Panc1 (cell line): ENCODE measurements at regions not wholly inside any gene's neighbourhood (a gene's known extent, or its start where the extent isn't known, plus 50 kb on each side); places are given as distances from the start of the nearest gene placed in this dataset.

ENCODE experiments used
- ATAC-seq: fragments of 200-7000 bp; cut with Tn5 transposase; 2 replicates; pipeline ENCODE4 v1.9.1; 2020; ENCODE audit warnings: mild to moderate bottlenecking, moderate library complexity
- BruUV-seq: library from RNA; stranded (reverse); fragments of 400-500 nt; replicated peaks from 2 replicates; lab custom pipeline; 2021; lab: Mats Ljungman, UMichigan
- CTCF ChIA-PET: fragments of 300-600 bp; sonication (Branson Sonifier 250); formaldehyde crosslinking; loops from one replicate; lab custom pipeline; 2022; ENCODE audit warnings: antibody characterized with exemption; lab: Charles Lee
- POLR2A ChIA-PET: fragments of 300-600 bp; sonication (Branson Sonifier 250); formaldehyde crosslinking; loops from one replicate; lab custom pipeline; 2022; ENCODE audit warnings: antibody characterized with exemption; lab: Charles Lee
- DNase-seq: peaks from one replicate; pipeline ENCODE4 v3.0.0-alpha.2; 2010; ENCODE audit warnings: low read depth, low spot score
- H3K27ac ChIP-seq: 2 replicates; pipeline ENCODE4 v1.5.1; 2011; ENCODE audit warnings: mild to moderate bottlenecking, low read length, inconsistent platforms
- H3K27me3 ChIP-seq: fragments of 200-500 bp; sonication (Bioruptor generic); 2 replicates; pipeline ENCODE4 v1.6.0; 2014; ENCODE audit warnings: low read length, inconsistent platforms; ENCODE audit not compliant: control insufficient read depth, insufficient read depth
- H3K36me3 ChIP-seq: fragments of 200-500 bp; sonication (Bioruptor generic); 2 replicates; pipeline ENCODE4 v1.5.1; 2014; ENCODE audit warnings: inconsistent platforms, mild to moderate bottlenecking, low read length, moderate library complexity; ENCODE audit not compliant: control insufficient read depth, insufficient read depth
- H3K4me1 ChIP-seq: 2 replicates; pipeline ENCODE4 v1.5.1; 2011; ENCODE audit warnings: inconsistent platforms, mild to moderate bottlenecking, low read length, moderate library complexity; ENCODE audit not compliant: control insufficient read depth, insufficient read depth
- H3K4me3 ChIP-seq, 2 experiments: 2 replicates each; pipeline ENCODE4 v1.5.1; 2011 to 2012; ENCODE audit warnings: low read depth in 2 of 2, low read length in 2 of 2, mild to moderate bottlenecking in 2 of 2, inconsistent platforms in 1 of 2, moderate library complexity in 1 of 2
- H3K9me3 ChIP-seq: fragments of 200-500 bp; sonication (Bioruptor generic); 2 replicates; pipeline ENCODE4 v1.5.1; 2014; ENCODE audit warnings: low read depth, mild to moderate bottlenecking, inconsistent platforms, low read length, moderate library complexity; ENCODE audit not compliant: control insufficient read depth, insufficient read depth
- CTCF ChIP-seq: fragments of 450-650 bp; IDR thresholded peaks from 2 replicates; pipeline ENCODE4 v1.5.1; 2017; ENCODE audit warnings: mild to moderate bottlenecking
- POLR2AphosphoS5 ChIP-seq: IDR thresholded peaks from 2 replicates; pipeline ENCODE4 v1.6.1; 2012; ENCODE audit warnings: mild to moderate bottlenecking, low read depth, low read length, moderate library complexity
- REST ChIP-seq, 2 experiments: IDR thresholded peaks; 2 replicates each; pipeline ENCODE4 v1.6.1; 2011 to 2012; ENCODE audit warnings: low read depth in 2 of 2, control low read depth in 1 of 2, low read length in 1 of 2, mild to moderate bottlenecking in 1 of 2, moderate library complexity in 1 of 2; ENCODE audit not compliant: insufficient read depth in 1 of 2
- SIN3A ChIP-seq: IDR thresholded peaks from 2 replicates; pipeline ENCODE4 v1.6.1; 2012; ENCODE audit warnings: low read depth, mild to moderate bottlenecking, low read length, moderate library complexity, borderline replicate concordance; ENCODE audit not compliant: insufficient read depth
- TCF7L2 ChIP-seq: IDR thresholded peaks from 2 replicates; pipeline ENCODE4 v1.6.1; 2011; ENCODE audit warnings: mild to moderate bottlenecking, low read depth, low read length, inconsistent platforms
- in situ Hi-C: cut with HindIII; loops from 2 replicates; pipeline ENCODE4 v1.10.0; 2016; ENCODE audit warnings: low sequenced_read_pairs, low pct_unique_long_range_greater_than_20kb
- intact Hi-C: fragments of 100-400 bp; cut with micrococcal nuclease; formaldehyde crosslinking; loops from one replicate; pipeline ENCODE4 v1.10.0; 2022; ENCODE audit not compliant: unreplicated experiment

- ChIA-PET POLR2A (interaction anchor here (0.5 to 0.7 kb wide), 2 partner anchors 74 to 362 kb away, joined by 12 to 13 read pairs; no protein-coding TSS in a partner anchor), CTCF (interaction anchor here (0.6 to 1.1 kb wide), 4 partner anchors 16 to 201 kb away, joined by 3 to 7 read pairs (median 5); no protein-coding TSS in a partner anchor)
- Histone ChIP-seq H3K4me1 (peaks cover 26% of the 10 kb centered on the region), H3K9me3 (no peaks in the 10 kb centered on the region), H3K4me3 (peak overlapping the region in 1 of 2 experiments; percentile 61; a peak in 1 of 4 replicates), H3K27ac (peak overlapping the region; percentile 70), H3K27me3 (no peaks in the 10 kb centered on the region), H3K36me3 (no peaks in the 10 kb centered on the region; the same call in 1 of the 2 replicates)
- TSS peak; percentile 80 for BruUV-seq
- intact Hi-C loops, result no loop called here
- in situ Hi-C loops, result no loop called here
- no peak for TF ChIP-seq CTCF
- TF ChIP-seq POLR2AphosphoS5, result no peak
- no peak for TF ChIP-seq SIN3A
- no peak for TF ChIP-seq REST (IDR thresholded peaks at IDR 0.05; ENCODE audit: insufficient read depth in 1 of 2, low read depth in 2 of 2, low read length in 1 of 2)
- TF ChIP-seq TCF7L2, result no peak
- DNase-seq (no peak), ATAC-seq (no peak)
Measured at GRCh38 chr1:9179463-9180110, 50.7 kb upstream of the GPR157 start.

- intact Hi-C loops (no loop called here), in situ Hi-C loops (no loop called here)
- ChIA-PET CTCF (interaction anchor here (0.6 to 1.1 kb wide), 4 partner anchors 15 to 175 kb away, joined by 3 to 4 read pairs (median 3); no protein-coding TSS in a partner anchor), POLR2A (interaction anchor here (0.5 kb wide), 1 partner anchor 362 kb away, joined by 13 read pairs; no protein-coding TSS in a partner anchor)
- peak overlapping the region; percentile 55 to 61; a peak in 3 of 4 replicates for H3K4me3 ChIP-seq
- no peaks in the 10 kb centered on the region; the same call in 1 of the 2 replicates for H3K36me3 ChIP-seq
- H3K27ac ChIP-seq, result peak overlapping the region; percentile 70
- no peaks in the 10 kb centered on the region for H3K9me3 ChIP-seq
- no peak for TF ChIP-seq REST (IDR thresholded peaks at IDR 0.05; ENCODE audit: insufficient read depth in 1 of 2, low read depth in 2 of 2, low read length in 1 of 2)
- 0 out of 2 replicates have a peak, but pooled peaks have one; percentile 43 for TF ChIP-seq POLR2AphosphoS5
- TF ChIP-seq SIN3A, result no peak
- TF ChIP-seq CTCF, result no peak
- TF ChIP-seq TCF7L2, result peak; percentile 51; the same call in 1 of the 2 replicates
- ATAC-seq (peak; percentile 89), DNase-seq (no peak)
- no peaks in the 10 kb centered on the region for H3K27me3 ChIP-seq
- H3K4me1 ChIP-seq, result peaks cover 26% of the 10 kb centered on the region
- BruUV-seq, result no TSS peak
Measured at GRCh38 chr1:9180111-9180819, 51.4 kb upstream of the GPR157 start.
